Adrenal gland (tissue), 9 donors: ENCODE measurements at regions not wholly inside any gene's neighbourhood (a gene's known extent, or its start where the extent isn't known, plus 50 kb on each side); places are given as distances from the start of the nearest gene placed in this dataset.

Experiments used
- DNase-seq, 7 donors: peaks; one replicate each; pipeline ENCODE4 v3.0.0-alpha.2; 2019 to 2020
- H3K27ac ChIP-seq, 5 donors: fragments of 200-600 bp; sonication (generic) in 4 of 5; 1 replicate in 3 of 5; 2 replicates in 2 of 5; pipeline versions ENCODE4 v1.5.1 to v1.8.0; 2016 to 2020; ENCODE audit warnings: mild to moderate bottlenecking in 1 of 5
- H3K27me3 ChIP-seq: fragments of 200-600 bp; 2 replicates; pipeline ENCODE4 v1.8.0; 2021
- H3K36me3 ChIP-seq, 2 donors: fragments of 200-600 bp; replicated peaks in 1 of 2; 1 replicate in 1 of 2; 2 replicates in 1 of 2; pipeline versions ENCODE4 v1.5.1 to v1.8.0; 2018 to 2022
- H3K4me1 ChIP-seq, 2 donors: fragments of 200-600 bp; replicated peaks in 1 of 2; 1 replicate in 1 of 2; 2 replicates in 1 of 2; pipeline versions ENCODE4 v1.5.1 to v1.8.0; 2018 to 2021
- H3K4me3 ChIP-seq, 4 donors: fragments of 200-600 bp; sonication (generic) in 3 of 4; one replicate each; pipeline ENCODE4 v1.5.1; 2016 to 2018
- H3K9me3 ChIP-seq, 3 donors: fragments of 200-600 bp; sonication (generic) in 1 of 3; replicated peaks in 1 of 3; 1 replicate in 2 of 3; 2 replicates in 1 of 3; pipeline versions ENCODE4 v1.5.1 to v1.8.0; 2016 to 2021
- CTCF ChIP-seq, 6 experiments: fragments of 450-650 bp in 4 of 6; fragments of 200-600 bp in 2 of 6; sonication (generic) in 1 of 6; IDR thresholded peaks; 1 replicate in 5 of 6; 2 replicates in 1 of 6; pipeline versions ENCODE4 v1.5.1 to v1.8.0; 2016 to 2021; ENCODE audit warnings: antibody characterized with exemption in 6 of 6, mild to moderate bottlenecking in 2 of 6, moderate library complexity in 1 of 6
- POLR2A ChIP-seq, 2 donors: fragments of 450-650 bp; IDR thresholded peaks; one replicate each; pipeline ENCODE4 v1.6.1; 2017; ENCODE audit warnings: antibody characterized with exemption in 2 of 2, mild to moderate bottlenecking in 2 of 2, moderate library complexity in 1 of 2
- WGBS, 4 donors: extraction: QIAGEN DNeasy Blood & Tissue Kit in 2 of 4; methylation state at CpG; one replicate each; pipeline versions ENCODE4 v1.1.5 to v1.1.7; 2013 to 2017; 5-methylcytosine and 5-hydroxymethylcytosine counted together
- intact Hi-C, 2 donors: fragments of 100-400 bp; cut with DNase I; formaldehyde crosslinking; loops; one replicate each; pipeline versions ENCODE4 v1.14.1 to v1.15.0; 2022 to 2023
- donor health status: healthy with polysubstance abuse.
- donor health status: Bipolar disorder and iron deficiency.
- donor health status: DM: yes; HTN: yes; CAD: no.
- donor health status: DM: no; HTN: no; CAD: no.
- donor health status: DM: no; HTN: no; CAD: no.

- H3K27ac ChIP-seq, result no peak overlapping the region
- H3K4me3 ChIP-seq, result no peak overlapping the region
- H3K9me3 ChIP-seq, result no peaks in the 10 kb centered on the region
- H3K27me3 ChIP-seq, result no peaks in the 10 kb centered on the region
- intact Hi-C loops, result no loop called here
- H3K4me1 ChIP-seq, result peaks cover 0 to 3% of the 10 kb centered on the region in 2 donors
- DNase-seq, result no peak
- TF ChIP-seq CTCF (IDR thresholded peaks at IDR 0.05) (no peak), POLR2A (IDR thresholded peaks at IDR 0.05) (no peak)
- WGBS, 4 donors, result 82 to 85% (median 84%) methylated on average over 6 of the region's 6 CpGs
- no peaks in the 10 kb centered on the region for H3K36me3 ChIP-seq
Measured at GRCh38 chr21:41674402-41674801, 92.5 kb downstream of the RIPK4 start.

GRCh38 chr21:41673596-41674335 is 93.1 kb downstream of the RIPK4 start:
- H3K9me3 ChIP-seq, result no peaks in the 10 kb centered on the region
- no peaks in the 10 kb centered on the region for H3K27me3 ChIP-seq
- WGBS, 4 donors, result 78 to 83% (median 78%) methylated on average over 13 of the region's 13 CpGs
- TF ChIP-seq POLR2A (IDR thresholded peaks at IDR 0.05) (no peak), CTCF (IDR thresholded peaks at IDR 0.05) (no peak)
- no peak for DNase-seq
- H3K27ac ChIP-seq, result no peak overlapping the region
- intact Hi-C loops, result no loop called here
- no peaks in the 10 kb centered on the region for H3K36me3 ChIP-seq
- no peaks in the 10 kb centered on the region for H3K4me1 ChIP-seq
- H3K4me3 ChIP-seq, result no peak overlapping the region

- intact Hi-C loops, result no loop called here
Measured at GRCh38 chr21:41673071-41673470, 93.8 kb downstream of the RIPK4 start.

GRCh38 chr21:41672543-41672915 is 94.3 kb downstream of the RIPK4 start:
- no peak overlapping the region for H3K4me3 ChIP-seq
- intact Hi-C loops, result no loop called here
- no peak for DNase-seq
- H3K27me3 ChIP-seq, result no peaks in the 10 kb centered on the region
- no peaks in the 10 kb centered on the region for H3K36me3 ChIP-seq
- H3K4me1 ChIP-seq, result no peaks in the 10 kb centered on the region
- H3K9me3 ChIP-seq, result no peaks in the 10 kb centered on the region
- H3K27ac ChIP-seq, result no peak overlapping the region
- TF ChIP-seq POLR2A (IDR thresholded peaks at IDR 0.05), result no peak
- TF ChIP-seq CTCF (IDR thresholded peaks at IDR 0.05), result no peak
- WGBS, 4 donors, result 57 to 75% (median 71%) methylated on average over 1 of the region's 1 CpG

More at GRCh38 chr21:41673071-41673470, 93.8 kb downstream of the RIPK4 start:
- Histone ChIP-seq H3K27ac (no peak overlapping the region), H3K27me3 (no peaks in the 10 kb centered on the region), H3K4me3 (no peak overlapping the region), H3K9me3 (no peaks in the 10 kb centered on the region), H3K36me3 (no peaks in the 10 kb centered on the region), H3K4me1 (no peaks in the 10 kb centered on the region)
- no peak for TF ChIP-seq POLR2A (IDR thresholded peaks at IDR 0.05)
- TF ChIP-seq CTCF (IDR thresholded peaks at IDR 0.05), result no peak
- no peak for DNase-seq
- 83 to 87% (median 84%) methylated on average over 13 to 18 of the region's 18 CpGs for WGBS, 4 donors
